Progenitor cell of endocrine pancreas (in vitro differentiated cells): ENCODE measurements at regions not wholly inside any gene's neighbourhood (a gene's known extent, or its start where the extent isn't known, plus 50 kb on each side); places are given as distances from the start of the nearest gene placed in this dataset.

Experiments
- DNase-seq: peaks from one replicate; pipeline ENCODE4 v3.0.0; 2021; ENCODE audit warnings: low spot score; ENCODE audit not compliant: unreplicated experiment
- H3K27ac Mint-ChIP-seq: 2 replicates; pipeline ENCODE4 v1.8.0; 2021; ENCODE audit warnings: mild to moderate bottlenecking, moderate library complexity, mixed read lengths
- H3K27me3 Mint-ChIP-seq: 2 replicates; pipeline ENCODE4 v1.8.0; 2021; ENCODE audit warnings: mixed read lengths
- H3K36me3 Mint-ChIP-seq: 2 replicates; pipeline ENCODE4 v1.8.0; 2022; ENCODE audit warnings: mixed read lengths; ENCODE audit not compliant: insufficient read depth
- H3K4me1 Mint-ChIP-seq: 2 replicates; pipeline ENCODE4 v1.8.0; 2021; ENCODE audit warnings: low read depth, mixed read lengths
- H3K4me3 Mint-ChIP-seq: 2 replicates; pipeline ENCODE4 v1.8.0; 2021; ENCODE audit warnings: low read depth, mild to moderate bottlenecking, moderate library complexity, mixed read lengths
- H3K9me3 Mint-ChIP-seq: 2 replicates; pipeline ENCODE4 v1.8.0; 2021; ENCODE audit warnings: low read depth, mixed read lengths
- CTCF ChIP-seq: fragments of 200-600 bp; sonication (generic); IDR thresholded peaks from one replicate; pipeline ENCODE4 v1.5.0; 2021; ENCODE audit warnings: antibody characterized with exemption, mild to moderate bottlenecking; ENCODE audit not compliant: unreplicated experiment

- Mint-ChIP-seq H3K4me1 (peaks cover 5% of the 10 kb centered on the region), H3K9me3 (peaks cover 6% of the 10 kb centered on the region), H3K36me3 (no peaks in the 10 kb centered on the region), H3K4me3 (no peak overlapping the region), H3K27me3 (no peaks in the 10 kb centered on the region), H3K27ac (no peak overlapping the region)
- no peak for DNase-seq
- TF ChIP-seq CTCF: no peak
These were observed 187.0 kb downstream of the ANKRD50 start for GRCh38 chr4:124525524-124525923.

GRCh38 chr4:124526331-124526730, 186.2 kb downstream of the ANKRD50 start:
- peaks cover 4% of the 10 kb centered on the region for H3K9me3 Mint-ChIP-seq
- H3K27ac Mint-ChIP-seq: no peak overlapping the region

GRCh38 chr4:124526769-124527168, 185.8 kb downstream of the ANKRD50 start:
- no peak for DNase-seq
- H3K4me3 Mint-ChIP-seq: no peak overlapping the region
- no peak overlapping the region for H3K27ac Mint-ChIP-seq
- H3K4me1 Mint-ChIP-seq: peaks cover 5% of the 10 kb centered on the region
- no peak for TF ChIP-seq CTCF
- H3K27me3 Mint-ChIP-seq: no peaks in the 10 kb centered on the region
- H3K9me3 Mint-ChIP-seq: no peaks in the 10 kb centered on the region
- H3K36me3 Mint-ChIP-seq: no peaks in the 10 kb centered on the region

More at GRCh38 chr4:124526331-124526730, 186.2 kb downstream of the ANKRD50 start:
- Mint-ChIP-seq H3K4me3 (no peak overlapping the region), H3K27me3 (no peaks in the 10 kb centered on the region), H3K36me3 (no peaks in the 10 kb centered on the region), H3K4me1 (peaks cover 5% of the 10 kb centered on the region)
- DNase-seq: no peak
- no peak for TF ChIP-seq CTCF

GRCh38 chr4:124527364-124527763, 185.2 kb downstream of the ANKRD50 start:
- H3K4me1 Mint-ChIP-seq: peaks cover 5% of the 10 kb centered on the region
- no peaks in the 10 kb centered on the region for H3K27me3 Mint-ChIP-seq
- no peaks in the 10 kb centered on the region for H3K9me3 Mint-ChIP-seq
- H3K27ac Mint-ChIP-seq: no peak overlapping the region
- no peak overlapping the region for H3K4me3 Mint-ChIP-seq
- no peaks in the 10 kb centered on the region for H3K36me3 Mint-ChIP-seq
- DNase-seq: no peak
- TF ChIP-seq CTCF: no peak

- no peak for TF ChIP-seq CTCF
- no peak overlapping the region for H3K4me3 Mint-ChIP-seq
- DNase-seq: no peak
- peaks cover 9% of the 10 kb centered on the region for H3K4me1 Mint-ChIP-seq
- H3K9me3 Mint-ChIP-seq: no peaks in the 10 kb centered on the region
- H3K27ac Mint-ChIP-seq: no peak overlapping the region
- H3K36me3 Mint-ChIP-seq: no peaks in the 10 kb centered on the region
- H3K27me3 Mint-ChIP-seq: no peaks in the 10 kb centered on the region
These were observed 183.4 kb downstream of the ANKRD50 start for GRCh38 chr4:124529131-124529530.
